ENCODE measurements at regions not wholly inside any gene's neighbourhood (a gene's known extent, or its start where the extent isn't known, plus 50 kb on each side); places are given as distances from the start of the nearest gene placed in this dataset.
"Not testable (repeated sequence)": the region's sequence is repeated elsewhere in the genome, so short reads cannot be mapped to it uniquely, and the experiment has no call there.

DNA sequence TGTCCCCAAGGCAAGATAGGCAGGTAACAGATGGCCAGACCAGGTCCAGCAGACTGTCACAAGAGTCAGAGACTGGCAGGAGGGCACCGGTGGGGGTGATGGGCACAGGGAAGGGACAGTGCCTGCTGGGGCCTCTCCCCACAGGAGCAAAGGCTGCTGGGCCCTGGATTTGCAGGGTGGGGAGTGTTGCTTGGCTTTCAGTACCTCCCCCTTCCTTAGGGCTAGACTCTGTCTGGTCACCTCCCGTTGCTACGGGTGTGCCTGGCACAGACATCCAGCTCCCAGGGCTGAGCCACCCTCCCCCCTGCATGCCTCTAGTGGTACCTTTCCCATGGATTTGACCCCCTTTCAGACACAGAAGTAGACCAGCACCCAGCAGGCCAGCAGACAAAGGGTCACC, 205.7 kb upstream of the TP53TG3 start:
- not testable (repeated sequence) for H3K36me3 Mint-ChIP-seq (ENCODE audit: low read depth); H3K4me3 Mint-ChIP-seq

DNA sequence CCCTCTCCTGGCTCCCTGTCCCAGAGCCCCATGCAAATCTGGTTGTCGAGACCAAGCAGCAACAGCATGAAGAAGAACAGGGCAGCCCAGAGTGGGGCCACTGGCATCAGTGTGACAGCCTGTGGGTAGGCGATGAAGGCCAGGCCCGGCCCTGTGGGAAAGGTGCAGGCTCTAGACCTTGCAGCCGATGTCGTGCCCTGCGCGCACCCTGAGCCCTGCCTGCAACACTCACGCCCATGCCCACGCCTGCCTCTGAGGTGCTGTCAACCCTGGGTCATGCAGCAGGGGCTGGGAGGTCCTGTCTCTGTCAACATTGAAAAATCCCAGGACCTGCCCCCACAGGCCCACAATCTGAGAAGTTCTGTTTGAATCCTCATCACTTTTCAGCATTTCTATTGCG, 204.0 kb upstream of the TP53TG3 start:
- H3K4me3 Mint-ChIP-seq, DNase-seq, H3K9me3 Mint-ChIP-seq: not testable (repeated sequence)

More for the DNA sequence above, 205.7 kb upstream of the TP53TG3 start:
- not testable (repeated sequence) for H3K4me1 Mint-ChIP-seq (ENCODE audit: low read depth); H3K27me3 Mint-ChIP-seq (ENCODE audit: insufficient read depth); DNase-seq; H3K27ac Mint-ChIP-seq; H3K9me3 Mint-ChIP-seq

DNA sequence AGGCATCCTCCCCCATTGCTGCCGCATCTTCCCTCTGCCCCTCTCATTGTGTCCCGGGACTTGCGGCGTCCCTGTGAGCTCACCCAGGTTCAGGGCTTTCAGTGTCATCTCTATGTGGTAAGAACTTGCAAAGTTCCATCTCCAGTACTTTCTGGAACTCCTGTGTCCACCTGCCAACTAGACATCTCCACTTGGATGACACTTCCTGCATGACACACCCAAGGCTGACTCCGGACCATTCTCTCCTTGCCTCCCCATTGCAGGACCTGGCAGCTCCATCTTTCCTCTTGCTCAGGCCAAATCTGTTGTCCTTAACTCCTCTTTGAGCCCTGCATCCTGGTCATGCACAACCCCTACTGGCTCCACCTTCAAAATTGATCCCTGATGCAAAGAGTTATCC, 200.8 kb upstream of the TP53TG3 start:
- not testable (repeated sequence) for H3K9me3 Mint-ChIP-seq; DNase-seq; H3K4me3 Mint-ChIP-seq; H3K27me3 Mint-ChIP-seq (ENCODE audit: insufficient read depth); H3K4me1 Mint-ChIP-seq (ENCODE audit: low read depth); H3K36me3 Mint-ChIP-seq (ENCODE audit: low read depth); H3K27ac Mint-ChIP-seq

More for the DNA sequence above, 204.0 kb upstream of the TP53TG3 start:
- not testable (repeated sequence) for H3K36me3 Mint-ChIP-seq (ENCODE audit: low read depth); H3K27me3 Mint-ChIP-seq (ENCODE audit: insufficient read depth); H3K27ac Mint-ChIP-seq; H3K4me1 Mint-ChIP-seq (ENCODE audit: low read depth)

DNA sequence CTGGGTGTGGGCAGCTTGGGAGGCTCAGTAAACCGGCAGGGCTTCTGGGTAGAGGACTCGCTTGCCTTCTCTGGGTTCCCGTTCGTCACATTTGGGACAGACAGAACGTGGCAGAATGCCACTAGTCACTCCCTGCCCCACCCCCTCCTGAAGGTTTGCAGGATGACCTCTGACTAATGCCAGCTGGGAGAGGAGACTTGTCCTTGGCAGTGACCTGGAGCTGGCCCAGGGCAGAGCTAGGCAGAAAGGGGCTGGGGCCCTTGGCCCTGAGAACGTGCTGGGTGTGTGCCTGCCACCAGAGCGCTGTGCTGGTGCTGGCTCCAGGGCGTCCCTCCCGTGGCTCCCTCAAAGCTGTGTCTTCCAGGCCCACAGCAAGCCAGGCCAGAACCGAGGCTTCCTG, 197.8 kb upstream of the TP53TG3 start:
- not testable (repeated sequence) for DNase-seq; H3K4me1 Mint-ChIP-seq (ENCODE audit: low read depth); H3K4me3 Mint-ChIP-seq; H3K27ac Mint-ChIP-seq; H3K27me3 Mint-ChIP-seq (ENCODE audit: insufficient read depth); H3K9me3 Mint-ChIP-seq; H3K36me3 Mint-ChIP-seq (ENCODE audit: low read depth)

DNA sequence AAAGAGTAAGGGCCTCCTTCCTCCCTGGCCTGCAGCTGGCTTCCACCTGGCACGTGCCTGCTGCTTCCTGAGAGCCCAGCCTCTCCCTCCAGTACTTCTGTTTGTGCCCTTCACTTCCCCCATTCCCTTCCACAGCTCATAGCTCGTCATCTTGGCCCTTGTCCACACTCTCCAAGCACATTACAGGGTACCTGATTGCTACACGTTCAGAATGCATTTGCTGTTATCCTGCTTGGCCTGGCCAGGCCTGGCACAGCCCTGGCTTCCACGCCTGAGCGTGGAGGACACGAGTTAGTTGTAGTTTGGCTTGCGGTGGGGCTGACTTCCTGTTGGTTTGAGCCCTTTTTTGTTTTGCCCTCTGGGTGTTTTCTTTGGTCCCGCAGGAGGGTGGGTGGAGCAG, 197.2 kb upstream of the TP53TG3 start:
- H3K27ac Mint-ChIP-seq; H3K9me3 Mint-ChIP-seq; H3K4me1 Mint-ChIP-seq (ENCODE audit: low read depth); DNase-seq; H3K4me3 Mint-ChIP-seq; H3K36me3 Mint-ChIP-seq (ENCODE audit: low read depth); H3K27me3 Mint-ChIP-seq (ENCODE audit: insufficient read depth): not testable (repeated sequence)

DNA sequence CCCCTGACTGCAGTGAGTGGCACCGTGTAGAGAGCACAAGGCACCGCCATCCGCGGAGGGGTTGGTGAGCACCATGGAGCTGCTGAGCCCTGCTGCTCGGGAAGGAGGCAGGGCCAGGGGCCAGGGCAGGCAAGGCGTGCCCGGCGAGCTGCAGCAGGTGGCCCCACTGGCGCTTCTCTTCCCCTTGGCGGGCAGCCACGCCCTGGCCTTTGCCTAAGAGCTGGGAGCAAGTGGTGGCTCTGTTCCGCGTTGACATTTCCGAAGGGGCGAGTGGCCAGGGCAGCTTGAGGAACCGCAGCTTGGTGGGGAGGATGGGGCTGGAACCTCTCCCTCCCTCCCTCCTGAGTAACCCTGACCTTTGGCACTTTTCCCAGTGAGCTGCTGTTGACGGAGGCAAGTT, 194.7 kb upstream of the TP53TG3 start:
- H3K4me3 Mint-ChIP-seq; DNase-seq; H3K27ac Mint-ChIP-seq; H3K4me1 Mint-ChIP-seq (ENCODE audit: low read depth); H3K36me3 Mint-ChIP-seq (ENCODE audit: low read depth); H3K9me3 Mint-ChIP-seq; H3K27me3 Mint-ChIP-seq (ENCODE audit: insufficient read depth): not testable (repeated sequence)

DNA sequence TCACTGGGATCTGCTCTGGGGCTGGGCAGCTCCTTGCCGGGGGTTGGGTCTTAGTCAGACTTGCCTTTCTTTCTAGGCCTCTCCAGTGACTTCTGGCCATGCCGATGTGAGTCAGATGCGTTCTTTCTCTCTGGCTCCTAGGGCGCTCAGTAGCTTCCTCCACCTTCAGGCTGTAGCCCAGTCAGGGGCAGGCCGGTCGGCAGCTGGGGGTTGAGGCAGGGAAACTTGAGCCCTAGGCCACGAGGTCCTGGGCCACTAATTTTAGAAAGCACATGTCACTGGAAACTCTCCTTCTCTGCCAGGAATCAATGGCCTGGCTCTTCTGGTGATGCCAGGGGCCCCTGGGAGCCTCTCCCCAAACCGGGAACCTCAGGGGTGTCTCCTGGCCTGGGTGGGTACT, 192.4 kb upstream of the TP53TG3 start:
- not testable (repeated sequence) for H3K4me1 Mint-ChIP-seq (ENCODE audit: low read depth); H3K27ac Mint-ChIP-seq; H3K4me3 Mint-ChIP-seq; DNase-seq; H3K36me3 Mint-ChIP-seq (ENCODE audit: low read depth); H3K27me3 Mint-ChIP-seq (ENCODE audit: insufficient read depth); H3K9me3 Mint-ChIP-seq

DNA sequence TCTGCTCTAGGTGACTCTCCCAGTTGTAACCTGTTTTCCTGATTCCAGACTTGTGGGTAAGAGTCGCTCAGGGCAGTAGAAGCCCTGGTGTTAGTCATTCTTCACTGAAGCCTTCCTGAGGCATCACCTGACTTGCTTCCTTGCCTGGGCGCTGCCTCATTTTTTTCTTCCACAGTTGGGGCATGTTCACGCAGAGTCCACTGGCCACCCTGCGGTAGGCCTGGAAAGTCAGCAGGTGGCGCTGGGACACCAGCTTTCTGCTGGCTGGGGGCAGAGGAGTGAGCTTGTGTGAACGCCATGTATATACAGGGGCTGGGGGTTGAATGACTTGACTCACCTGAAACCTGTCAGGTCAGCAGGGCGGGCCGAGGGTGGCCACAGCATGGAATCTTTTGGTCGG, 189.3 kb upstream of the TP53TG3 start:
- H3K4me1 Mint-ChIP-seq (ENCODE audit: low read depth); H3K27ac Mint-ChIP-seq; H3K4me3 Mint-ChIP-seq; H3K27me3 Mint-ChIP-seq (ENCODE audit: insufficient read depth); H3K9me3 Mint-ChIP-seq; H3K36me3 Mint-ChIP-seq (ENCODE audit: low read depth); DNase-seq: not testable (repeated sequence)

DNA sequence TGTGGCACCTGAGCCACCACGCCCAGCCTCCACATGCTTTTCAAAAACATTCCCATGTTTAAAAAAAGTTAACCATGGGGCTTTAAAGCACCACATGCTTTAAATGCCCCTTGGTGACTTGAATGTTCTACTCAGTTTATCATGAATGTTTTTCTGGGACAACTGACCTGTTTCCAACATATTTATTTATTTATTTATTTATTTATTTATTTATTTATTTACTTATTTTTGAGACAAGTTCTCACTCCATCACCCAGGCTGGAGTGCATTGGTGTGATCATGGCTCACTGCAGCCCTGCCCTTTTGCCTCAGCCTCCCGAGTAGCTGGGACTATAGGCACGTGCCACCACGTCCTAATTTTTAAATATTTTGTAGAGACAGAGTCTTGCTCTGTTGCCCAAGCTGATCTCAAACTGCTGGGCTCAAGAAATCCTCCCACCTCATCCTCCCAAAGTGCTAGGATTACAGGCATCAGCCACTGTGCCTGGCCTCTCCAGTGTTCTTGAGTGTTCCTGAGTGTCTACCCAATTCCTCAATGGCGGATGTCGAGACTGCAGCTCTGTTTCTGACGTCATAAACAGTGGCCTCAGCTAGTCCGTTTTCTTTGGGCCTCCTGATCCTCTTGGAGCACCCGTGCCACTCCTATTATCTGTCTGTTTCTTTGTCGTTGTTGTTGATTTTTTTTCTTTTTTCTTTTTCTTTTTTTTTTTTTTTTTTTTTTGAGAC, 185.7 kb upstream of the TP53TG3 start:
- H3K27me3 Mint-ChIP-seq (ENCODE audit: insufficient read depth); H3K27ac Mint-ChIP-seq; H3K4me1 Mint-ChIP-seq (ENCODE audit: low read depth); H3K9me3 Mint-ChIP-seq; H3K4me3 Mint-ChIP-seq; H3K36me3 Mint-ChIP-seq (ENCODE audit: low read depth); DNase-seq: not testable (repeated sequence)

DNA sequence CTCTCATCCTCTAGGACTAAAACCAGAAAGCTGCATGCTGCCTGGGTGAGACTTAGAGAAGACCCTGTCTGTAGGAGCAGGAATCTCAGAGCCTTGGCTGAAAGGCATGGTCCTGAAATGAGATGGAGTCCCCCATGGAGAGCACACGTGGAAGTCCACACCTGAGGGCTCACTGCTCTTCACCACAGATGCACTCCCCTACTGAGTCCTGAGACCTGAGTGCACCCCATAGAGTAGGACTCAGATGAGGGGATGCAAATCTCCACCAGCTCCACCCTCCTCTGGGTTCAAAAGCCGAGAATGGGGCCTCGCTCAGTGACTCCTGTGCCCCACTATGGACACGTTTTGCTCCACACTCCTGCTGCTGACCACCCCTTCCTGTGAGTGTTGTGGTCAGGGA, 171.4 kb upstream of the TP53TG3 start:
- H3K4me3 Mint-ChIP-seq; DNase-seq; H3K27ac Mint-ChIP-seq; H3K36me3 Mint-ChIP-seq (ENCODE audit: low read depth); H3K27me3 Mint-ChIP-seq (ENCODE audit: insufficient read depth); H3K4me1 Mint-ChIP-seq (ENCODE audit: low read depth); H3K9me3 Mint-ChIP-seq: not testable (repeated sequence)

DNA sequence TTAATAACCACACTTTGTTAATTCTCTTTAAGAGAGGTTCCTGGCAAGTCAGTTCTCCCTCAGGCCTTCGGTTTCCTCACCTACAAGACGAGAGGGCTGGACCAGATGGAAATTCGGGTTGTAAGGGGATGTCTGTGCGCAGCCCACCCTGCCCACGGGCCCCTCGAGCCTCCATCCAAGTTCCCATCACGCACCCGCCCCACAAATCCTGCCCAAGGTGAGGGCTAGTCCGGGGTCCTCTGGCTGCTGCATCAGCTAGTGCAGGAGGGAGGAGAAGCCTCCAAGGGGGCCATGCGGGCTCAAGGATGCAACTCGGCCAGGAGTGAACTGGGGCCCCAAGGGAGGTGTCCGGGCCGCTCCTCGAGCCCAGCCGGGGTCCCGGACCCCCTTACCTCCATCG, 169.6 kb upstream of the TP53TG3 start:
- not testable (repeated sequence) for H3K4me1 Mint-ChIP-seq (ENCODE audit: low read depth); H3K36me3 Mint-ChIP-seq (ENCODE audit: low read depth); DNase-seq; H3K4me3 Mint-ChIP-seq; H3K9me3 Mint-ChIP-seq; H3K27ac Mint-ChIP-seq; H3K27me3 Mint-ChIP-seq (ENCODE audit: insufficient read depth)

DNA sequence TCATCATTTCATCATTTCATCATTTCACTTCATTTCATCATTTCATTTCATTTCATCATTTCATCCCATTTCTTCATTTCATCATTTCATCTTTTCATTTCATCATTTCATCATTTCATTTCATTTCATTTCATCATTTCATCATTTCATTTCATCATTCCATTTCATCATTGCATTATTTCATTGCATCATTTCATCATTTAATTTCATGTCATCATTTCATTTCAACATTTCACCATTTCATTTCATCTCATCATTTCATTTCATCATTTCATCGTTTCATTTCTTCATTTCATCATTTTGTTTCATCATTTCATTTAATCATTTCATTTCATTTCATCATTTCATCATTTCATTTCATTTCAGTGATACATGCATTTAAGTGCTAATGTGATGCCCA, 166.9 kb upstream of the TP53TG3 start:
- not testable (repeated sequence) for H3K36me3 Mint-ChIP-seq (ENCODE audit: low read depth); H3K27me3 Mint-ChIP-seq (ENCODE audit: insufficient read depth); H3K4me3 Mint-ChIP-seq; H3K9me3 Mint-ChIP-seq; H3K4me1 Mint-ChIP-seq (ENCODE audit: low read depth); DNase-seq; H3K27ac Mint-ChIP-seq

DNA sequence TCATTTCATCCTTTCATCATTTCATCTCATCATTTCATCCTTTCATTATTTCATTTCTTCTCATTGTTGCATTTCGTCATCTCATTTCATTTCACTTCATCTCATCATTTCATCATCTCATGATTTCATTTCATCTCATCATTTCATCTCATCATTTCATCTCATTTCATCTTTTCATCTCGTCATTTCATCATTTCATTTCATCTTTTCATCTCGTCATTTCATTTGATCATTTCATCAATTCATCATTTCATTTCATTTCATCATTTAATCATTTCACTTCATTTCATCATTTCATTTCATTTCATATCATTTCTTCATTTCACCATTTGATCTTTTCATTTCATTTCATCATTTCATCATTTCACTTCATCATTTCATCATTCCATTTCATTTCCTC, 131.3 kb upstream of the TP53TG3 start:
- H3K4me1 Mint-ChIP-seq (ENCODE audit: low read depth); H3K4me3 Mint-ChIP-seq; H3K27ac Mint-ChIP-seq; H3K27me3 Mint-ChIP-seq (ENCODE audit: insufficient read depth); H3K36me3 Mint-ChIP-seq (ENCODE audit: low read depth); H3K9me3 Mint-ChIP-seq; DNase-seq: not testable (repeated sequence)

DNA sequence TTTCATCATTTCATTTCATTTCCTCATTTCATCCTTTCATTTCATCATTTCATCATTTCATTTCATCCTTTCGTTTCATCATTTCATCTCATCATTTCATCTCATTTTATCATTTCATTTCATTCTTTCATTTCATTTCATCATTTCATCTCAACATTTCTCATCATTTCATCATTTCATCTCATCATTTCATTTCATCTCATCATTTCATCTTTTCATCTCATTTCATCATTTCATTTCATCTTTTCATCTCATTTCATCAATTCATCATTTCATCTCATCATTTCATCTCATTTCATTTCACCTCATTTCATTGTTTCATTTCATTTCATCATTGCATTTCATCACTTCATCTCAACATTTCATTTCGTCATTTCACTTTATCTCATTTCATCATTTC, 129.7 kb upstream of the TP53TG3 start:
- H3K27ac Mint-ChIP-seq; H3K36me3 Mint-ChIP-seq (ENCODE audit: low read depth): not testable (repeated sequence)

More for the DNA sequence above, 129.7 kb upstream of the TP53TG3 start:
- H3K27me3 Mint-ChIP-seq (ENCODE audit: insufficient read depth); H3K4me1 Mint-ChIP-seq (ENCODE audit: low read depth); H3K4me3 Mint-ChIP-seq; DNase-seq; H3K9me3 Mint-ChIP-seq: not testable (repeated sequence)
